Activated naive CD4-positive, alpha-beta T cell (primary cell): ENCODE measurements at regions not wholly inside any gene's neighbourhood (a gene's known extent, or its start where the extent isn't known, plus 50 kb on each side); places are given as distances from the start of the nearest gene placed in this dataset.

ENCODE experiments used
- DNase-seq, 4 experiments: peaks; one replicate each; lab custom pipeline; 2025; lab: John Stamatoyannopoulos, UW

GRCh38 chr10:111515706-111516105, 438.9 kb downstream of the ADRA2A start:
- DNase-seq, result no peak

GRCh38 chr10:111516144-111516543, 439.3 kb downstream of the ADRA2A start:
- DNase-seq, result no peak

GRCh38 chr10:111522141-111522540, 445.3 kb downstream of the ADRA2A start:
- no peak for DNase-seq

- DNase-seq, result no peak
Observed at GRCh38 chr10:111522551-111522950, 445.7 kb downstream of the ADRA2A start.

GRCh38 chr10:111523016-111523415, 446.2 kb downstream of the ADRA2A start:
- no peak for DNase-seq

- DNase-seq, result no peak
Observed at GRCh38 chr10:111524134-111524533, 447.3 kb downstream of the ADRA2A start.

GRCh38 chr10:111525696-111526095, 448.9 kb downstream of the ADRA2A start:
- no peak for DNase-seq

- no peak for DNase-seq
Observed at GRCh38 chr10:111531690-111532089, 454.9 kb downstream of the ADRA2A start.

- no peak for DNase-seq
Observed at GRCh38 chr10:111532139-111532538, 455.3 kb downstream of the ADRA2A start.

- no peak for DNase-seq
Observed at GRCh38 chr10:111539246-111539645, 462.4 kb downstream of the ADRA2A start.

- no peak for DNase-seq
Observed at GRCh38 chr10:111543854-111544253, 467.0 kb downstream of the ADRA2A start.

- DNase-seq, result no peak
Observed at GRCh38 chr10:111545861-111546605, 469.2 kb downstream of the ADRA2A start.

- DNase-seq, result no peak
Observed at GRCh38 chr10:111548084-111548726, 471.4 kb downstream of the ADRA2A start.

- DNase-seq, result no peak
Observed at GRCh38 chr10:111551001-111551400, 474.2 kb downstream of the ADRA2A start.

GRCh38 chr10:111556666-111557065, 479.8 kb downstream of the ADRA2A start:
- DNase-seq, result no peak

GRCh38 chr10:111558211-111558610, 481.4 kb downstream of the ADRA2A start:
- DNase-seq, result no peak

- no peak for DNase-seq
Observed at GRCh38 chr10:111560027-111560426, 483.2 kb downstream of the ADRA2A start.

GRCh38 chr10:111561124-111561523, 484.3 kb downstream of the ADRA2A start:
- no peak for DNase-seq

GRCh38 chr10:111565542-111565941, 488.7 kb downstream of the ADRA2A start:
- no peak for DNase-seq

- DNase-seq, result no peak
Observed at GRCh38 chr10:111578076-111578475, 501.2 kb downstream of the ADRA2A start.

- no peak for DNase-seq
Observed at GRCh38 chr10:111579473-111579872, 502.6 kb downstream of the ADRA2A start.

- no peak for DNase-seq
Observed at GRCh38 chr10:111590703-111591102, 513.9 kb downstream of the ADRA2A start.

- no peak for DNase-seq
Observed at GRCh38 chr10:111593578-111593977, 516.7 kb downstream of the ADRA2A start.

GRCh38 chr10:111595173-111595572, 518.3 kb downstream of the ADRA2A start:
- DNase-seq, result no peak
